Retinal pigment epithelial cell (primary cell): ENCODE measurements at regions not wholly inside any gene's neighbourhood (a gene's known extent, or its start where the extent isn't known, plus 50 kb on each side); places are given as distances from the start of the nearest gene placed in this dataset.

Experiments used
- DNase-seq: peaks from one replicate; pipeline ENCODE4 v3.0.0-alpha.2; 2010; ENCODE audit warnings: low read depth
- H3K4me3 ChIP-seq: 2 replicates; pipeline ENCODE4 v1.5.1; 2011; ENCODE audit warnings: mild to moderate bottlenecking, low read length, control low read depth, moderate library complexity
- CTCF ChIP-seq: conservative IDR thresholded peaks from 2 replicates; pipeline ENCODE4 v1.5.1; 2011; ENCODE audit warnings: low read depth, low read length, control low read depth, inconsistent platforms

- TF ChIP-seq CTCF: no peak
- no peak overlapping the region for H3K4me3 ChIP-seq
- no peak for DNase-seq
These were observed 52.7 kb upstream of the ELL2 start for GRCh38 chr5:96014395-96014794.

- DNase-seq: no peak
- TF ChIP-seq CTCF: no peak
- no peak overlapping the region for H3K4me3 ChIP-seq
These were observed 51.6 kb upstream of the ELL2 start for GRCh38 chr5:96013254-96013653.

GRCh38 chr5:96012399-96012798, 50.7 kb upstream of the ELL2 start:
- no peak for TF ChIP-seq CTCF
- no peak for DNase-seq
- H3K4me3 ChIP-seq: no peak overlapping the region
